Activated CD4-positive, alpha-beta T cell treated with anti-CD3 and anti-CD28 coated beads for 48 hours (primary cell): ENCODE measurements at regions not wholly inside any gene's neighbourhood (a gene's known extent, or its start where the extent isn't known, plus 50 kb on each side); places are given as distances from the start of the nearest gene placed in this dataset.
"Not testable (repeated sequence)": the region's sequence is repeated elsewhere in the genome, so short reads cannot be mapped to it uniquely, and the experiment has no call there.

Experiments
- DNase-seq: peaks from one replicate; pipeline ENCODE4 v3.0.0-alpha.2; 2020

DNA sequence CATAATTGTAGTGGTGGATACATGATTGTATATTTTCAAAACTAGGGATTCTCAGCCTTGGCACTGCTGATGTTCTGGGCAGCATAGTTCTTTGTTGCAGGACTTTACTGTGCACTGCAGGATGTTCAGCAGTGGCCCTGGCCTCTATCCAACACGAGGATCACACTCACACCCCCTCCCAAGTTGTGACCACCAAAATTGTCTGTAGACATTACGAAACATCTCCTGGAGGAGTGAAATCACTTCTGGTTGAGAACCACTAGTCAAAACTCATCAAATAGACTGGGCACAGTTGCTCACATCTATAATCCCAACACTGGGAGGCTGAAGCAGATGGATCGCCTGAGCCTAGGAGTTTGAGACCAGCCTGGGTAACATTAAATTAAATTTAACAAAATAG, 123.1 kb upstream of the CDYL start:
- no peak for DNase-seq

DNA sequence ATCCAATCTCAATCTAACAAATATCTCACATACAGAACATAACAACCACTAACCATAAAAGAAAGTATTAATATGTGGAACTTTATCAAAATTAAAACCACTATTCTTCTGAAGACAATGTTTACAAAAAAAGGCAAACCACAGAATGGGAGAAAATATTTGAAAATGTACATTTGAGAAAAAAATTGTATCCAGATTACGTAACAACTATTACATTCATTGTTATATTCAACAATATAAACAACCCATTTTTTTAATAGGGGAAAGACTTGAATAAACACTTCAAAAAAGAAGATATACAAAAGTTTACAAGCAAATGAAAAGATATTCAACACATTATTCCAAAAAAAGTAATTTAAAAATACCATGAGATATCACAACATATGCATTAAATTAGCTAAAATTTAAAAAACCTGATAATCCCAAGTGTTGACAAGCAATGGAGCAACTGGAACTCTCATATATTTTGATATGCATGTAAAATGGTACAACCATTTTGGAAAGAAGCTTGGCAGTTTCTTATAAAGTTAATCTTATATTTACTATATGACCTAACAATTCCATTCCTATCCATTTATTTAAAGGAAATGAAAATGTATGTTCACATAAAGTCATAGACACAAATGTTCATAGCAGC, 124.3 kb upstream of the CDYL start:
- DNase-seq = no peak

DNA sequence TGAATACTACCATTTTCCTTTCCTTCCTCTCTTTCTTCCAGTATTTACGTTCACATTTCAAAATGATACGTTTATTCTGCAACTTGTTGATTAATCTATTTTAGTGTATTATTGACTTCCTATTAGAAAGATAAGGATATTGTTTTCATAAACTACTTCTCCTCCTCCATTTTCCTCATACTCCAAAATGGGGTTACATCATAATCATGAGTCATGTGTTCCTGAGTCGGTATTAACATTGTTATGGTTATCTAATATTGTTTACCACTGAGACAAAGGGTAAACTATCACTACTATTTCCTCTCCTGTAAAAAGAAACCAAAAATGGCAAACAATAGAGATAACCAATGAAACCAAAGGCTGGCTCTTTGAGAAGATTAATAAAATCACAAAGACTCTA, 126.5 kb upstream of the CDYL start:
- no peak for DNase-seq

DNA sequence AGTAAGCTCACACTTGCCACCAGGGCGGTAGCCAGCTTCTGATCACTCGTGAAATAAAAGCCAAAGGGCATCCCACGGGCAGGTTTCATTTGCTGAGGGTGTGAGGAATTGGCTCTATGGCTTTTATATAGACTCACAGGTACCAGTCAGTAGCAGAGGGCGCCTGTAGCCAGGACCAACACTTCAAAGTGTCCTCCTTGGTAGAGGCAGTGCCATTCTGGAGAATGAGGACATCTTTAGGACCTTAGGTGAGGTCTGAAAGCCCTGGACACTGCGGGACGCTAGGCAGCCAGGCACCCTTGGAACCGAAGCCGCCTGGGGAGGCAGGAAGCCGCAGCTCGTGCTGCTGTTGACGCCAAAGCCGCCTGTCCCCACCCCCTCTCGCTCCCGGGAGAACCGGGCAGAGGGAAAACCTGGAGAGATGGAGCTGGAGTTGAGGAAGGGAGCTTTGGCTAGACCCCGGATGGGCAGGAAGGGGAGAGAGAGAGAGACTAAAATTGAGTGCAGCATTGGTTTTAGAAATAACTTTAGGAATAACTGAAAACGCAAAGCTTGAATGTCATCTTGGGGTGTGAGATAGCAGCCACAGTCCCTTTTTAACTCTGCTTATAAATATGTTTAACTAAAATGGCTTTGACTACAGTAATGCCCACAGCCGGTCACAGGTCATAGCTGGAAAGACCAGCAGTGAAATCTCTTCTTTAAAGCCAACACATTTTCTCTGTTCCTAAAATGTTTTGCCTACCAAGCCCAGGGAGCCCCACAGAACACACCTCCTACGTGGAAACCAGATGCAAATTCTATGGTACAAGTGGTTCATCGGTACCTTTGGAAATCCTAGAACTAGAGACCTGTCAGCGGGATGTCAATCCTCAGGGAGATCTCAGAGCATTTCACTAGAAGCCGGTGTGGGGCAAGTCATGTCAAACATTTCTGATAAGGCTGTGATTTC, 128.5 kb upstream of the CDYL start:
- DNase-seq = peak; percentile 49

DNA sequence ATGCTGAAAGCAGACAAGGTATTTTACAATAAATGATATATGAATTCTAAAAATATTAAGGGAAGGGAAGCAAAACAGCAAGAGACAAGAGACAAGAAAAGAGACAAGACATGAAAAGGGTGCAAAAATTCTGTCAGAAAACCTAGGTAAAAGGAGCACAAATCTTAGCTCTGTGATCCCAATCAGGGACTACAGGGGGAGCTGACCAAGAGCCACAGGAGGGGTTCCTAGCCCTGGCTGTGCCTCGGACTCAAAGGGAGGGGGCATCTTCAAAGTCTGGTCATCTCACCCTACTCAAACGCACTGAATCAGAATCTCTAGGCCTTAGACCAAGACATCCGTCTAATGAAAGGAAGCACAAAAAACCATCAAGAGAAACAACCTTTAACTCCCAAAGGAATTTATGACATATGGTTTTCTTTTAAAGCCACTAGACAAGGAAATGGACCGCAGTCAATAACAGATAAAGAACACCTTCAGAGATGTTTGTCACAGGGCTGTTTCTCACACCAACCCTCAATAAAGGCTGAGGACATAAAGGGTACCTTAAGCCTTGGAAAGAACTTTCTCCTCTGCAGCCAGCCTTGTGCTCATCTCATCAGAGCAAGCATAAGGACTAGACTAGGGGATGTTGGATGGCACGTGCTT, 130.4 kb upstream of the CDYL start:
- no peak for DNase-seq

DNA sequence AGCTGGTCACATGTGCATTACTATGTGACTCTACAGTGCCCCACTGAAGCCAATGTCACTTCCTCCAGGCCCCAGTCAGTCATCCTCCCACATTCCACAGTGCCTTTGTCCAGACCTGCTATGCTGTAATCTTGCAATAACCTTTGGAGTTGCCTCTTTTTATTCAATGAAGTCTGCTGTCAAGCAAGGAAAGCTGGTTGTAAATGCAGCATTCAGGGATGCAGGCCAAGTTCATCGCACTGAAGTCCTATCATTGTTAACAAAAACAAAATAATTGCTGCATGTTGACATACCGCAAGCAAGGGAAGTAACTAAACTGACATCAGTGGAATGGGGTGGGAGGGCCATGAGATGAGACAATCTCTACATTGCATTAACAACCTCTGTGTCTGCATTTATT, 131.2 kb upstream of the CDYL start:
- DNase-seq = no peak

DNA sequence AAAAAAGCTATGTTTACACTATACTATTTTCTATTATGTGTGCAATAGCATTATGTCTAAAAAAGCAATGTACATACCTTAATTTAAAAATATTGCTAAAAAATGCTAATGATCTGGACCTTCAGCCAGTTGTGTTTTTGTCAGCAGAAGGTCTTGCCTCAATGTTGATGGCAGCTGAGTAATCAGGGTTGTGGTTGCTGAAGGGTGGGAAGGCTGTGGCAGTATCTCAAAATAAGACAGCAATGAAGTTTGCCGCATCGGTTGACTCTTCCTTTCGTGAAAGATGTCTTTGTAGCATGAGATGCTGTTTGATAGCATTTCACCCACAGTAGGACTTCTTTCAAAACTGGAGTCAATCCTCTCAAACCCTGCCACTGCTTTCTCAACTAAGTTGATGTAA, 134.7 kb upstream of the CDYL start:
- no peak for DNase-seq

DNA sequence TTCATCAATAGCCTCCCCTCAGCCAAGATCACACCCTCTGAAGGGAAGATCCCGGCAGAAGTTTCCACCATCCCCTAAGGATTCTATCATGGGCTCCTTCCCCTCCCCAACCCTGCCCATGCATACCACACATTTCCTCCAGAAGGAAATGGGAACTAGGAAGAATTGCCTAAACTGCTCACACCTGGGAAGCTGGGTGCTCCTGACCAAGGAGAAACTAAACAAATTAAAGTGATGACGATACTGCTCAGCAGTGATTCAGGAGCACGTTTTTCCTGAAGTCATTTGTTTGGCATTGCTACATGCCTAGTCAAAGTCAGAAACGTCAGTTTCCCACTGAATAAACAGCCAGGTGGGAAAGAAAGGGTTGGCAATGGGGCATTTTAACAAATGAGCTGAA, 136.1 kb upstream of the CDYL start:
- no peak for DNase-seq

DNA sequence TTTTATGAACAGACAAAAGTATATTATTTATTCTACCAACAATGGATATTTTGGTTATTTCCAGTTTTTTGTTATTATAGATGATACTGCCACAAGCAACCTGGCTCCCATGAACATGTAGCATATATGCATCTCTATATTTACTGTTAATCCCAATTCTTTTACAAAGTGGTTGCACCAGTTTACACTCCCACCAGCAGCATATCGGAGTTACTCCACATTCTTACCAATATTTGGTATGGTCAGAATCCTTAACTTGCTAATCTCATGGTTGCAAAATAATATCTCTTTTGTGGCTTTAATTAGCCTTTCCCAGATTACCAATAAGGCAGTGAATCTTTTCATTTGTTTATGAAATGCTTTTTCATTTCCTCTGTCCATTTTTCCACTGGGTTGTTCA, 137.6 kb upstream of the CDYL start:
- DNase-seq = no peak

DNA sequence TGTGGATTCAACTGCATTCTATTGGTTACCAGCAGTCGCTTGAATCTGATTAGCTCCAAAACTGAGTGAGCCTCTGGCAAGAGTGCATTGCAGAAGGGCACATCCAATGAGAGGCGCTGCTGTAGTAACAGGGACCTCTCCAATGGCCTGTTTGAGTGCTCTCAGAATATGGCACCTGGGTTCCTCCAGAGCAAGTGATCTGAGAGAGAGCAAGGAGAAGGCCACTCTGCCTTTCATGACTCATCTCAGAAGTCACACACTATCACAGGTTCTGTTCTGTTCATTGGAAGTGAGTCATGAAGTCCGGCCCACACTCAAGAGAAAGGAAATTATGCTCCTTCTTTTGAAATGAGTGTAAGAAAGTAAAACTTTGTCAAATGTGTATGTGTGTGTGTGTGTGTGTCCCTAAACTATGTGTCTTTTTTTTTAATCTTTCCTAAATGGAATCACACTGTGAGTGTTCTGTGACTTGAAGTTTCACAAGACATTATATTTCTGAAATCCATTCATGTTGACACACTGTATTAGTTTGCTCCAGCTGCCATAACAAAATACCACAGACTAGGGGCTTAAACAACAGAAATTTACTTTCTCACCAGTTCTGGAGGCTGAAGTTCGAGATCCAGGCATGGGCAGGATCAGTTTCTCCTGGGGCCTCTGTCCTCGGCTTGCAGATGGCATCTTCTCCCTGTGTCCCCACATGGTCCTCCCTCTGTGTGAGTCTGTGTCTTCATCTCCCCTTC, 138.3 kb upstream of the CDYL start:
- peak; percentile 65 for DNase-seq

DNA sequence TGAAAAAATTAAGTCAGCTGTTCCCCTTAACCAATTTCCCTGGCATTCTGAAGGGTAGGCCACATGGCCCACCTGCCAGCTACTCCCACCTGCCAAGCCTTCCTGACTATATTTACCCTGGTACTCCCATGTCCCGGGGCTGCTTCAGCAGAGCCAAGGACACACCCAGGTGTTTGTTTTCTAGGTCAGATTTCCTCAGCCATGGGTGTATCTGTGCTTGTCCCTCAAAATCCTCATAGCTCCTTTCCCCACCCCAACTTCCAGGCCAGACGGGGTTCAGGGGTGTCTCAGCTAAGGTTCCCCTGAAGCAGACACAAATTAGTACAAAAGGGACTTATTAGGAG, 139.4 kb upstream of the CDYL start:
- DNase-seq = no peak

DNA sequence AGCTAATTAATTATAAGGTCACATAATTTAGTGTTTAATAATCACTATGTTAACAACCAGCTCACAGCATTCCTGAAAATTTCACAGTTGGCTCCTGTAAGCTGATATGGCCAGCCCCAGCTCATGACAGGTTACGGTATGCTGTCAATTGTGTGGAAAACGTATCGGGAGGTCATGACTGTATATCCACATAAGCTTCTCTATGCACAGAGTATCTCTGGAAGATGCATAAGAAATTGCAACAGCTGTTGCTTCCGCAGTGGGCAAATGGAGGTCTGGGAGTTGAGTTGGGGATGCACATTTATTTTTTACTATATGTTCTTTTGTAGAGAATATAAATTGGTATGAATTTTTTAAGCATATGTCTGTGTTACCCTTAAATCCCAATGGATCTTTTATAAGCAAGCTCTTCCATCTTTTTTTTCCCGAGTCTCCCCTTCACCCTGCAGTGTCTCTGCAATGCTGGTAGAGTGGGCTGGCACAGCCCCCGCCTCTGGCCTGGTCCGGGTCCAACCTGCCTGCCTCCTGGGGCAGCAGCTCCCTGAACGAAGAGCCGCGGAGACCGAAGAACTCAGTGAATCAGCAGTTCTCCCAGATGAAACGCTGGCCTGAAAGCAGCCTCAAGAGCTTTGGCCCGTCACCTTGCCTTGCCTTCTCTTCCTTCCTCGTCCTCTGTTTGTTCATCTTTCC, 139.9 kb upstream of the CDYL start:
- DNase-seq = no peak

DNA sequence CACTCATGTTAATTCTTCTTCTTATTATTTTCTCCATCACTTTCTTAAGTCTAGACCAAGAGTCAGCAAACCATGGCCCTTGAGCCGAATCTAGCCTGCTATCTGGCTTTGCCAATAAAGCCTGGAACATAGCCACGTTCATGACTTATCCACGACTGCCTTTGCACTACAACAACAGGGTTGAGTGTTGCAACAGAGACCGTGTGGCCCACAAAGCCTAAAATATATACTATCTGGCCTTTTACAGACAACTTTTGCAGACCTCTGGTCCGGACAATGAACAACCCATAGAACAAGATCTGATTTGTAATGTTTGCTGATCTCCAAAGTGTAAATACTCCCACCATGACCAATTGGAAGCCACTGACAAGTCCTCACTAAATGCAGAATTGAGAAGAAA, 140.5 kb upstream of the CDYL start:
- DNase-seq = no peak

DNA sequence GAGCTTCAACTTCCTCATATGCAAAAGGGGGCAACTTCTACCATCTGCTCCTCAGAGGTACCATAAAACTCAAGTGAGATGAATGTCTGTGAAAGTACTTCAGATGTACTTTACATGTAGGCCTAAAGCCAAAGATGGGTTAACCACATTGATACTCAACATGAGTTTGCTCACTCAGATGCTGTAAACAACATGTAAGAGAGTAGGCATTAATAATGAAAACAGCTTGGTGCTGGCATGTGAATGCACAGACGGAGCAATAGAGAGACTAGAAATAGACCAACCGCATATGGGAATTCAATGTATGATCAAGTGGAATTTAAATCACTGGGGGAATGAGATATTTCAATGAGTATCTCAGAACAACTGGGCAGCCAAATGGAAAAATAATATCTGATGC, 143.8 kb upstream of the CDYL start:
- no peak for DNase-seq

DNA sequence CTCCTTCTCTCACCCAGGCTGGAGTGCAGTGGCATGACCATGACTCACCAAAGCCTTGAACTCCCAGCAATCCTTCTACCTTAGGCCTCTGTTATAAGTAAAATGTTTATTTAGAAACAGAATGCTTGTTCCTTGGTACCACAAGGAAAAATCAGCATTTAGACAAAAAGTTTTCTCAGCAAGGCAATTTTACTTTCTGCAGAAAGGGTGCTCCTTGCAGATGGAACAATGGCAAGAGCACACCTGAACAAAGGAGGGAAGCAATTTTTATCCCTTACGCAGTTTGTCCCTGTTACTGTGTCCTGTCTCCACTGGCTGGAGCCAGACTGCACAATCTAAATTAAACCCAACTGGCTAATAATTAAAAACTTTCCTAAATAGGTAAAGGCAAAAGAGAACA, 146.4 kb upstream of the CDYL start:
- DNase-seq = not testable (repeated sequence)

DNA sequence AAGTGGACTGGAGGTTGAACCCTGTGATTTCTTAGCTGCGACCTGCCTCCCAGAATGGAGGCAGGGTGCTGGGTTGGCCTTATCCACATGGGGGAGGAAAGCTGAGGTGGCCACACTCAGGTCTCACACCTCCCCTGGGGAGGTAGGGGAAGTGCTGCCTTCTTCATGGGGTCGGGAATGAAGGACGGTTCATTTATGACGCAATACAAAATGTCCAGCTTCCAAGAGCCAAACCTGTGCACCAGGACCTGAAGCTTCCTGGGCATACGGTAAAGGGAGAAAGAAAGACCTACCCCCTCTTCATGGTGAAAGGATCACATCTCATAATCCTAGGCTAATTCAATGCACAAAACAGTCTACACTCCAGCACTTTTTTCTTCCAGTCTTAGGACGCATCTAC, 150.6 kb upstream of the CDYL start:
- no peak for DNase-seq

DNA sequence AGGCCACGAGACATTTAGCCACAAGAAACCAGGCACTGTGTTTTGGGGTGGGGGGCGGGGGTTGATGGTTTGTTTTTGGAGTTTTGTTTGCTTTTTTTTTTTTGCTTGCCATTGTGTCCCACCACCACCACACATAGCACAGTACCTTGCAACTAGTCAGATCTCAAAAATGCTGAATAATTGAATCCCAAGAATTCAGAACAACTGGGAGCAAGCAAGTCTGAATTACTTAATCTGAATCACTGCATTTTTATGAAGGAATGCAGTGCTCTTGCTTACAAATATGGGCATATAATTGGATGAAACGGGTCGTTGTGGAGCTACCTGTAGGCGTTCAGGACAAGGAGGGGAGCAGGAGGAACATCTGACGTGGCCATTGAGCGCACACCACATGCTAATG, 151.5 kb upstream of the CDYL start:
- DNase-seq = no peak

DNA sequence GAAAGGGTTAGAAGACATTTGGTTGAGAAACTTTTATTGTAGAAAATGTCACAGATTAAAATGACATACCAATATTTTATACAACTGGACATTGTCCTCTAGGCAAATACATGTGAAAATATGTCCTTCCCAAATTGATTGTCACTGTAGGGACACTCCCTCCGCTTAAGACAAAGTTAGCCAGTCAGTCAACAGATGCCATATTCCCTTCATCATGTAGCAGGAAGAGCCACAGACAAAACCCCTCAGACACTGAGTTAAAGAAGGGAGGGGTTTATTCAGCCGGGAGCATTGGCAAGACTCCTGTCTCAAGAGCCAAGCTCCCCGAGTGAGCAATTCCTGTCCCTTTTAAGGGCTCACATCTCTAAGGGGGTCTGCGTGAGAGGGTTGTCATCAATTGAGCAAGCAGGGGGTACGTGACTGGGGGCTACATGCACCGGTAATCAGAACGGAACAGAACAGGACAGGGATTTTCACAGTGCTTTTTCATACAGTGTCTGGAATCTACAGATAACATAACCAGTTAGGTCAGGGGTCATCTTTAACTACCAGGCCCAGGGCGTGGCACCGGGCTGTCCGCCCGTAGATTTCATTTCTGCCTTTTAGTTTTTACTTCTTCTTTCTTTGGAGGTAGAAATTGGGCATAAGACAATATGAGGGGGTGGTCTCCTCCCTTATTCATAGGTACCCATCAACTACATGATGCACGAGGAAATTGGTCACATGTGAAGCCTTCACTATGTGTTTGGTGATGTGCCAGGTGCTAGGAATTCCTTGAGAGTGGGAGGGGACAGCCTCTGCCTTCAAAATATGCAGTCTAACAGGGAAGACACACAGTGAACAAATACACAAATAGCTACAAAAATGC, 155.7 kb upstream of the CDYL start:
- DNase-seq = no peak

DNA sequence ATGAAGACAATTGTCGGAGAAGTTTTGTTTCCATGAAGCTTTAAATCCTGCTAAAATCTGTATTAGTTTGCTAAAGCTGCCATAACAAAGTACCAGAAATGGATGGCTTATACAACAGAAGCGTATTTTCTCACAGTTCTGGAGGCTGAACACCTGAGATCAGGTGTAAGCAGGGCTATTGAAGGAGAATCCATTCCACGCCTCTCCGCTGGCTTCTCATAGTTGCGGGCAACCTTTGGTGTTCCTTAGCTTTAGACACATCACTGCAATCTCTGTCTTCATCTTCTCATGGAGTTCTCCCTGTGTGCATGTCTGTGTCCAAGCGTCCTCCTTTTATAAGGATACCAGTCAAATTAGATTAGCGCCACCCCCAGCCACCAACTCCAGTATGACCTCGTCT, 159.9 kb upstream of the CDYL start:
- DNase-seq = no peak

DNA sequence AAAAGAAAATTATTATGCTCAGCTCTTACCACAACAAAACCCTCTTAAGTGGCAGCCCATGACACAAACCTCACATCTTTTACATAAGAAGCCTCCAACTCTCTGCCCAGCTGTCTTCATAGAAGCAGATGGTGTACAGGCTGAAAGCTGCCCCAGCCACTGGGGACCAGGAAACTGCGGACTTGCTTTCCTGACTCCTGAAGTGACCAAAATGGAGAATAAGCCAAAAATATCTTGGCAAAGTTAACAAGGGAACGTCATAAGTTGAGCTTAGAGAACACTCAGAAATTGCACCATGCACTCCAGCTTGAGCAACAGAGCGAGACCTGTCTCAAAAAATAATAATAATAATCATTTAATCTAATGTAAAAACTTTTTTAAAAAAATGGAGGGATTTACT, 160.3 kb upstream of the CDYL start:
- no peak for DNase-seq

DNA sequence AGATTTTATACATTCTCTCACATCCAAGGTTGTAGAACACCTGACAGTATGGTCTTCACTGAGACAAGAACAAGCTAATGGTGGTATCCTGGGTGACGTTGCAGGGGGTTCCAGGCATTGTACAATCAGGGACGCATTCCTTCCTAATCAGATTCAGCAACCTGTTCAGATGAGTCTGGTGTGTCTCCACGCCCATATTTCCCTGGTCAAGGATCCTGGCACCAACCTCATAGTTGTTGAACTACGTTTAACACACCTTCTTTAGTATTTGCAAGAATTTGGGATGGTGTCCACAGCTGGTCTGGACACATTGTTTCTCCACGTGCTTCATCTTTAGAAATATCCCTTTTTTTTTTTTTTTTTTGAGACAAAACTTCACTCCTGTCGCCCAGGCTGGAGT, 161.0 kb upstream of the CDYL start:
- DNase-seq = no peak

DNA sequence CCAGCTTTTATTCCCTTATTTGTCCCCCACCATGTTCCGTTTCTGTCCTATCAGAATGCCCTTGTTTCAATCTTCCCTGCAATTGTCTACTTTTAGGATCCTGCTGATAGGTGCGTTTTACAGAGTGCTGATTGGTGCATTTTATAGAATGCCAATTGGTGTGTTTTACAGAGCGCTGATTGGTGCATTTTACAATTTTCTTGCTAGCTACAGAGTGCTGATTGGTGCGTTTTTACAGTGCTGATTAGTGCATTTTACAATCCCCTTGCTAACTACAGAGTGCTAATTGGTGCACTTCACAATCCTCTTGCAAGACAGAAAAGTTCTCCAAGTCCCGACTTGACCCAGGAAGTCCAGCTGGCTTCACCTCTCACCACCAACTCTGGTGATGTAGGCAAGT, 161.6 kb upstream of the CDYL start:
- no peak for DNase-seq
